Thyroid gland (tissue), 4 donors: ENCODE measurements at regions not wholly inside any gene's neighbourhood (a gene's known extent, or its start where the extent isn't known, plus 50 kb on each side); places are given as distances from the start of the nearest gene placed in this dataset.
A peak's percentile ranks its signal among the peaks of the same experiment; 100 is the strongest.

Source experiments
- DNase-seq, 2 donors: peaks; one replicate each; pipeline ENCODE4 v3.0.0-alpha.2; 2019
- H3K27ac ChIP-seq, 3 donors: fragments of 200-600 bp; sonication (generic); 1 replicate in 2 of 3; 2 replicates in 1 of 3; pipeline ENCODE4 v1.5.1; 2016 to 2019; ENCODE audit warnings: mild to moderate bottlenecking in 1 of 3, moderate library complexity in 1 of 3
- H3K27me3 ChIP-seq: fragments of 200-600 bp; sonication (generic); one replicate; pipeline ENCODE4 v1.5.1; 2019
- H3K36me3 ChIP-seq, 2 donors: fragments of 200-600 bp; sonication (generic); one replicate each; pipeline ENCODE4 v1.5.1; 2016 to 2019
- H3K4me1 ChIP-seq, 2 donors: fragments of 200-600 bp; sonication (generic); one replicate each; pipeline ENCODE4 v1.5.1; 2017 to 2019
- H3K4me3 ChIP-seq, 3 donors: fragments of 200-600 bp; sonication (generic); replicated peaks in 1 of 3; 1 replicate in 2 of 3; 2 replicates in 1 of 3; pipeline ENCODE4 v1.5.1; 2016; ENCODE audit warnings: mild to moderate bottlenecking in 1 of 3
- H3K9me3 ChIP-seq: fragments of 200-600 bp; sonication (generic); one replicate; pipeline ENCODE4 v1.5.1; 2017
- CTCF ChIP-seq, 6 experiments: fragments of 200-600 bp in 3 of 6; fragments of 450-650 bp in 3 of 6; sonication (generic) in 3 of 6; IDR thresholded peaks; one replicate each; pipeline ENCODE4 v1.5.1; 2016 to 2019; ENCODE audit warnings: antibody characterized with exemption in 6 of 6, mild to moderate bottlenecking in 2 of 6, inconsistent platforms in 1 of 6, moderate library complexity in 1 of 6
- POLR2A ChIP-seq, 2 donors: fragments of 450-650 bp; IDR thresholded peaks; one replicate each; pipeline ENCODE4 v1.6.1; 2017; ENCODE audit warnings: antibody characterized with exemption in 2 of 2, mild to moderate bottlenecking in 2 of 2, moderate library complexity in 1 of 2
- WGBS, 2 donors: methylation state at CpG; one replicate each; pipeline ENCODE4 v1.1.5; 2017; 5-methylcytosine and 5-hydroxymethylcytosine counted together
- intact Hi-C: fragments of 100-400 bp; cut with DNase I; formaldehyde crosslinking; loops from one replicate; pipeline ENCODE4 v1.15.1; 2023

- no peak for DNase-seq
- no peaks in the 10 kb centered on the region for H3K4me1 ChIP-seq
- no peak overlapping the region for H3K4me3 ChIP-seq
- 93 to 98% methylated on average over 3 of the region's 3 CpGs for WGBS, 2 donors
- no peaks in the 10 kb centered on the region for H3K36me3 ChIP-seq
- intact Hi-C loops: no loop called here
- no peaks in the 10 kb centered on the region for H3K27me3 ChIP-seq
- TF ChIP-seq CTCF (IDR thresholded peaks at IDR 0.05): no peak
- H3K9me3 ChIP-seq: no peaks in the 10 kb centered on the region
- H3K27ac ChIP-seq: no peak overlapping the region
Observed at GRCh38 chr3:59339818-59340217, 290.0 kb upstream of the CFAP20DC start.

- no peaks in the 10 kb centered on the region for H3K36me3 ChIP-seq
- H3K27me3 ChIP-seq: no peaks in the 10 kb centered on the region
- H3K4me1 ChIP-seq: no peaks in the 10 kb centered on the region
- intact Hi-C loops: no loop called here
- no peak for TF ChIP-seq POLR2A (IDR thresholded peaks at IDR 0.05)
- TF ChIP-seq CTCF (IDR thresholded peaks at IDR 0.05): no peak
- H3K27ac ChIP-seq: no peak overlapping the region
- no peak overlapping the region for H3K4me3 ChIP-seq
- no peak for DNase-seq
- no peaks in the 10 kb centered on the region for H3K9me3 ChIP-seq
- WGBS, 2 donors: 77 to 82% methylated on average over 7 of the region's 7 CpGs
Observed at GRCh38 chr3:59338934-59339333, 289.1 kb upstream of the CFAP20DC start.

- intact Hi-C loops: no loop called here
- no peaks in the 10 kb centered on the region for H3K4me1 ChIP-seq
- no peaks in the 10 kb centered on the region for H3K9me3 ChIP-seq
- WGBS, 2 donors: 82 to 88% methylated on average over 5 to 6 of the region's 6 CpGs
- H3K36me3 ChIP-seq: no peaks in the 10 kb centered on the region
- H3K27ac ChIP-seq: no peak overlapping the region
- no peak for TF ChIP-seq POLR2A (IDR thresholded peaks at IDR 0.05)
- no peak for TF ChIP-seq CTCF (IDR thresholded peaks at IDR 0.05)
- no peak for DNase-seq
- H3K4me3 ChIP-seq: no peak overlapping the region
- H3K27me3 ChIP-seq: no peaks in the 10 kb centered on the region
Observed at GRCh38 chr3:59335338-59335737, 285.5 kb upstream of the CFAP20DC start.

- Histone ChIP-seq H3K36me3 (no peaks in the 10 kb centered on the region), H3K9me3 (no peaks in the 10 kb centered on the region), H3K27ac (no peak overlapping the region), H3K4me1 (no peaks in the 10 kb centered on the region), H3K27me3 (no peaks in the 10 kb centered on the region), H3K4me3 (no peak overlapping the region)
- TF ChIP-seq POLR2A (IDR thresholded peaks at IDR 0.05) (no peak), CTCF (IDR thresholded peaks at IDR 0.05) (no peak)
- no peak for DNase-seq
- intact Hi-C loops: no loop called here
- 46 to 74% methylated on average over 2 of the region's 2 CpGs for WGBS, 2 donors
Observed at GRCh38 chr3:59334585-59334984, 284.8 kb upstream of the CFAP20DC start.

DNA sequence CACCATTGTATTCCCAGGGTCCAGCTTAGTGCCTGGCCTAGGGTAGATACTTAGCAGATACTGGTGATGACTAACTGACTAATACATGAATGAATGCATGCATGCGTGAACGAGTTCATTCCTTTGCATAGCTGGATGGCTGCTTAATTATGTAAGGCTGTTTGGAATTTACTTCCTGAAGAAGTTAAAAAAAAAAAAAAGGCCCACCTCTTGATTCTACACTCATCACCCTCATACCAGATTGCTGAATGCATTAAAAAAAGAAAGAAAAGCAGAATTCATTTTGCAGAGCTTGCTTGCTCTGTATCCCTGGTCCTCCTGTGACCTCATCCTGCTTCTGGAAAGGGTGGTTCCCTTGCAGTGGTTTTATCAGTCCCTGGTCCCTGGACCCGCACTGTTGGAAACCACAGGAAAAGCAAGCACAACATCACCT lies 277.6 kb upstream of the CFAP20DC start:
- H3K9me3 ChIP-seq: no peaks in the 10 kb centered on the region
- H3K27ac ChIP-seq: no peak overlapping the region
- TF ChIP-seq POLR2A (IDR thresholded peaks at IDR 0.05): no peak
- no peak for TF ChIP-seq CTCF (IDR thresholded peaks at IDR 0.05)
- WGBS, 2 donors: 50 to 72% methylated on average over 3 of the region's 3 CpGs
- DNase-seq: peak in 1 of 2 donors; percentile 5
- no peaks in the 10 kb centered on the region for H3K27me3 ChIP-seq
- peaks cover 0 to 8% of the 10 kb centered on the region in 2 donors for H3K4me1 ChIP-seq
- H3K36me3 ChIP-seq: no peaks in the 10 kb centered on the region
- intact Hi-C loops: no loop called here
- H3K4me3 ChIP-seq: no peak overlapping the region
